Urothelium cell line (cell line): ENCODE measurements at regions not wholly inside any gene's neighbourhood (a gene's known extent, or its start where the extent isn't known, plus 50 kb on each side); places are given as distances from the start of the nearest gene placed in this dataset.
"Not testable (repeated sequence)": the region's sequence is repeated elsewhere in the genome, so short reads cannot be mapped to it uniquely, and the experiment has no call there.

Experiments used
- DNase-seq: peaks from one replicate; pipeline ENCODE4 v3.0.0; 2011; ENCODE audit warnings: low spot score, mixed read lengths
- FAIRE-seq: peaks from 2 replicates; lab custom pipeline; 2011; peaks lifted over from hg19 to GRCh38; lab: Jason Lieb, UNC

DNA sequence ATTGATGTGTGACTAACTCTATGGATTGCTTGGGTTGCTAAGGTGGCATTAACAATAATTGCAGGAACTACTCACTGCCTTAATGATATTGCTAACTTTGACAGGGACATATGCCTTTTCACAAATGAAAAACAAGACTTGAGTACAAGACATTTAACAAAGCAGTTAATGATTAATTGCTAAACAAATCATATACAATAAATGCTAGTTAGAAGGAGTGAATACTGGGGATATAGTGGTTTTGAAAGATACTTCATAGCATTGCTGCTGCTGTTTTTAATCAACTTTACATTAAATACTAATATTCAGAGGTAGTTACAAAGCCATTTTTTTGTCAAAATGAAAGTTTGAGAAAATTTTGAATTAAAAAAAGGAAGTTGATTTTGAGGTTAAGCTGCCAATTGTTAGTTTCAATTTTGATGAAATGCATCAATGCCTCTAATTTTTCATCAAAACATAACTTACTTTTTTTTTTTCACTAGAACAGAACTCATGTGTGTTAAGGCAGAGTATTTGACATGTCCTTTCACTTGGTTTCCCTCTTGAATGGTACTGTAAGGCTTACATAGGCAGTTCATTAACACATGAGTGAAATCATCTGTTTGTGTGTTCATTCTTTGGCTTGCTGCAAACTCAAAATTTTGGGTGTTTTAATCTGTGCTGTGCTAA is 106.2 kb upstream of the SEMA3D start:
- DNase-seq (no peak), FAIRE-seq (peak; percentile 53)

DNA sequence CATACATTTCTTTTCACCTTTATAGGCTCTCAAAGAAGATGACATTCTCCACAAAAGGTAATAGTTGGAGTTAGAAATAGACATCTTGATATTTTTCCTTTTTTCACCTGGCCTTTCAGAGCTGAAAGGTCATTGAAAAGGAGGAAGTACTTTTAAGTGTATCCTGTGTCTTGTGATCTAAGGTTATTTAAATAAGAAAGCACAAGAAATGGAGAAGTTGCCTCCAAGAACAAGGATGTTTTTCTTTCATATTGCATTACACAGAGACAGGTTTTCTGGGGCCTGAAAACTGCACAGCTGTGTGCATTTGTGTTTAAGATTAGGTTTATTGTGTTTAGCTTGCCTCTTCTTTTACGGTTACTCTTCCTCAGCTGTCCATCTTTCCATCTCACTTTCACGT is 103.4 kb upstream of the SEMA3D start:
- DNase-seq = no peak
- FAIRE-seq = no peak

DNA sequence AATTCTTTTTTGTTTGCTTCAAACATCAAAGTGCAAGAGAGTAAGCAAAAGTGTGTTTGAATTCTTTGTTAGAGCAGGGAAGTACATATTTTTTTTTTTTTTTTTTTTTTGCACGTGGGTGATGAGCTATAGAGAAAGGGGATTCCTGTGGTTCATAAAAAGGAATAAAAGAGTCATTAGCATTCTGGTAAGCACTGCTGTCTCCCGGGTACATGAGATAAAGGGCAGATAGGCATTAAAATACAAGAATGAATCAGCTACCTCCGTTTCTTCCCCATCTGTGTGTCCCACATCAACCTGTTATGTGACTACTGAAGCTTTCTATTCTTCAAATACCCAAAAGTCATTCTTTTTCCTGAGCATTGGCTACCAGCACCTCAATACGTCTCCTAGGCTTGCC is 102.4 kb upstream of the SEMA3D start:
- DNase-seq (no peak), FAIRE-seq (no peak)

DNA sequence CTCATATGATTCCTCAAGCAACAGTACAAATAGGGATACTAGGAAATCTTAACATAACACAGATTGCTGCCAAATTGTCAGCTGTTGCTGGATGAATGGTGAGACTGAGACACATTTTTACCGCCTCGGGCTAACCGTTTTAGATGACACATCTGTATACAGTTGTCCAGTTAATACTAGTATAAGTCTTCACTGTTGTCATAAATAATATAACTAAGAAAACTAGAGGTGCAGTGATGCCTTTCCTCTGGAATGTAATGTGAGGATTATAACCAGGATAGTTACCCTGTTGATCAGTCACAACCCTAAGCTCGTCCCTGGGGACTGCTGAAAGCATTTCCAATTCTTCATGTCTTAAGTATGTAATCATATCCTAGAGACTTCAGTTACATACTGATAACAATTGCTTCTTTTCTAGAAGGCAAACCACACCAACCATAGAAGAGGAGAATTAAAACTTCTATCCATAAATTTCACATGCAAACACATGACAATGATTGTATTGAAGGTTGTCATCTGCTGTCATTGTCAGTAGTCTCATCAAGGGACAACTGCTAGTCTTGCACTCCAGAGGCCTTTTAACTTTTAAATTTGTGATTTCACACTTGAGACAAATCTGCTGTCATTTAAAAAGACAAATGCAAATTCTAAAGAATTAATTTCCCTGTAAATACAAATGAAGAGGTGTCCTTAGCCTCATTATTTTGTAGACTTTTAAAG is 100.4 kb upstream of the SEMA3D start:
- DNase-seq = no peak
- FAIRE-seq = peak; percentile 79

DNA sequence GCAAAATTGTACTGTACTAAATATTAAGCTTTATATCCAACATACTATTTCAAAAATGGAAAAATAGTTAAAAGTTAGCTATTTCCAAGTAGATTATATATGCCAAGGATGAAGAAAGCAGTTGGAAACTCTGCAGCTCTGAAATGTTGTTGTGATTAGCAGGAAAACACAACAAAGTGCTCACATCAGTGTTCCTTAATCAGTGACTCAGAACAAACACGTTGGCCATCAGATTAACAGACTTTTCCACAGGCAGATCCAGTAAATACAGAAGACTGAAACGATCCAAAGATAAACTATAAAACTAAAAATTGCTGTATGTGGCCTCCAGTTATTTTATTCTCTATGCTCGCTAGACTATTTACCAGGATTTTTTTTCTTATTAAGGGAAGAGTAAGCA is 99.6 kb upstream of the SEMA3D start:
- DNase-seq (no peak), FAIRE-seq (no peak)

DNA sequence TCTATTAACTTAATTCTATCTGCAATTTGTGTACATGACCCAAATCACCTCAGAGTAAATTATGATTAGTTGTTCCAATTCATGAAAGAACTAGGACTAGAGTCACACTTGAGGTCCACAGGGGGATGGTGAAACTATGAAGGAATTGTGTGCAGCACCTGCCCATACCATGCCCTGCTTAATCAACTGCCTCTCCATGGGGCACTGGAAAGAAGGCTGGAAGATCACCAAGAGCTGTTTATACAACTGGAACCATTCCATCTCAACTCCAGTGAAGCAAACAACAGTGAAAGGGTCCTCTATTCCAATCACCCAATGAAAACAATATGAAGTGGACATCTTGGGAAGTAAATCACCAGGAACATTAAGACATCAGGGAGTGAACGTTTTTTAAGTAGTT is 98.7 kb upstream of the SEMA3D start:
- FAIRE-seq = no peak

DNA sequence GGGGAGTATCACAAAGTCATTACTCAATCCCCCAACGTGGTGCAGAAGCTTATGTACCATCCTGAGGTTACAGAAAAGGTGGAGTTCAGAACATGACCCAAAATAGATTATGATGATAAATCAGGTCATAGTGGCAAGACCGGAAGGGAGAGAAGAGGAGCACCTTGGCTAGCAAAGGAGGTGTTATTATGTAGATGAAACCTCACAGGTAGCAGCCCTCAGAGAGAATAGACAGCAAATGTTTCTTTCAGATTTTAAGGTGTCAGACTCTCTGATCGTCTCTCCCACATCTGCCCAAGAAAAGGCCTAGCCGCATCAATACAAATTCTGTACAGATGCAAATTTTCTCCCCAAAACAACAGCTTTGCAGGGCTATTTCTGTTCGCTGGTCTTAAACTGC is 88.3 kb upstream of the SEMA3D start:
- no peak for FAIRE-seq

More for the DNA sequence above, 98.7 kb upstream of the SEMA3D start:
- DNase-seq = no peak

DNA sequence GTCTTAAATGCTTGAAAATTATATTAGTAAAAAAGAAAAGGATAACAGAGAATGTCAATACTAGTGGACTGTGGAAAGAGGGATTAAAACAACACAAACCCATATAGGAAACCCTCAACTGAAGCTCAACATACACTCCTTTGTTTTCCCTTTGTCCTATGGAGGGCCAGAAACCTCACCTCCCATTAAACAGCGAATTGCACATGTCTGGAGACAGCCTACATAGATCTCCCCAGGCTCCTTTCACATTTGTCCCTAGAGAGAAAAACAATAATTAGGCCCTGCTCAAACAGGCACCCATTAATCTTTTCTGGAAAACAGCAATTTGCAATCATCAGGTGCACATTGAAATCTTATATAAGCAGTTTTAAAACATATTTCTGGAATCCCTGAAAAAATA is 87.6 kb upstream of the SEMA3D start:
- DNase-seq = no peak
- no peak for FAIRE-seq

More for the DNA sequence above, 88.3 kb upstream of the SEMA3D start:
- no peak for DNase-seq

DNA sequence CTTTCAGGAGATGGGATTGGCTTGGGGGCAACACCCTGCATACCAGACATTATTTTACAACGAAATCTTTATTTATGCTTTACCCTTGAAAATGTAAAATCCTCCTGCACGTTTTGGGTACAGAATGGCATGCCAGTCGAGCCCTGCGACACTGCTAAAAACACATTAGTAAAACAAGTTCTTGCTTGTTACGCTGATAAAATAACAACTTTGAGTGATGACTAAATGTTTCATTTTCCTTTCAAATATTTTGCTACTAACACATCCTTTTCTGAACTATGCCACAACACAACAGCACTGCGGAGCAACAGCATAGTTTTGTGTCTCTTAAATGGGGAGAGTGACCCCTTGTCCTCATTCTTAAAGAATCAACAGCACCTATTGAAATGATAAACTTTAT is 76.0 kb upstream of the SEMA3D start:
- FAIRE-seq (no peak), DNase-seq (no peak)

DNA sequence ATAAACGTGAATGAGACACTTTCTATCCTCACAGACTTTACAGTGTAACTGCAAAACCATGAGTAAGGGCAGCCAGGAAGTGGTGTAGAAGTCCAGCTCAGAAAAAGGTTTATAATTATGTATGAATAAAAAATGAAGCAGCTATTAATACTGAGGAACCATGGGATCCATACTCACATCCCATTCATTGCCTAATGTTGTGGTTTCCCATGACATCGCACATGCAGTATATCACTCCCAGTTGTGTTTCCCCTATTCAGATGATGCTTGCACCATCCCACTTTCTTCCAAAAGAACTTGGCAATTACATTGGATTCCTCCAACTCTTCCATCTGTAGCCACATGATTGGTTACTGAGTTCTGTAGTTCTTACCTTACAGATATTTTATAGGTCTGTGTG is 74.5 kb upstream of the SEMA3D start:
- FAIRE-seq (no peak), DNase-seq (no peak)

DNA sequence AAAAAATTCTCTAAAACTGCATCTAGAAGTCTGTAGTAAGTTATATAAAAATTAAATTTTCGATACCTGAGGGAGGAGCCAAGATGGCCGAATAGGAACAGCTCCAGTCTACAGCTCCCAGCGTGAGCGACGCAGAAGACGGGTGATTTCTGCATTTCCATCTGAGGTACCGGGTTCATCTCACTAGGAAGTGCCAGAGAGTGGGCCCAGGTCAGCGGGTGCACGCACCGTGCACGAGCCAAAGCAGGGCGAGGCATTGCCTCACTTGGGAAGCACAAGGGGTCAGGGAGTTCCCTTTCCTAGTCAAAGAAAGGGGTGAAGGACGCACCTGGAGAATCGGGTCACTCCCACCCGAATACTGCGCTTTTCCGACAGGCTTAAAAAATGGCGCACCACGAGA is 62.9 kb upstream of the SEMA3D start:
- FAIRE-seq, DNase-seq: not testable (repeated sequence)

DNA sequence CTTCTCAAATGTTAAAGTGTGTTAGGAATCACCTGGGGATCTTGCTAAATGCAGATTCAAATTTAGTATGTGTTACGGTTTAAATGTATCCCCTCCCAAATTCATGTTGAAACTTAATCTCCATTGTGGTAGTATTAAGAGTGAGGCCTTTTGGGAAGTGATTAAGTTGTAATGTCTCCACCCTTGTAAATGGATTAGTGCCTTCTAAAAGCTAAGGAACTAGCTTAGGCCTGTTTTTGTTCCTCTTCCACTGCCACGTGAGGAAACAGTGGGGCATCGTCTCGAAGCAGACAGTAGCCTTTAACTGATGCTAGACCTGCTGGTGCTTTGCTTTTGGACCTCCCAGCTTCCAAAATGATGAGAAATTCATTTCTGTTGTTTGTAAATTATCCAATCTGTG is 52.3 kb upstream of the SEMA3D start:
- DNase-seq = no peak
- FAIRE-seq = no peak

DNA sequence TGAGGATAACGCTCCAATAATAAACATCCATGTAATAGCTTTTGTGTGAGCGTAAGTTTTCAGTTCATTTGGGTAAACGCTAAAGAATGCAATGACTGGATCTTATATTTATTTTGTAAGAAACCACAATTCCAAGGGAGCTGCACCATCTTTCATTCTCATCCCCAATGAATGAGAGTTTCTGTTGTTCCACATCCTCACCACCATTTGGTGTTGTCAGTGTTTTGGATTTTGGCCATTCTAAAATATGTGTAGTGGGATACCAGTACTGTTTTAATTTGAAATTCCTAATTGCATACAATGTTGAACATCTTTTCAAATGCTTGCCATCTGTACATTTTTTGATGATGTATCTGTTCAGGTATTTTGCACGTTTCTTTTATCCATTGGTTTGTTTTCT is 50.9 kb upstream of the SEMA3D start:
- DNase-seq = no peak
- FAIRE-seq = no peak
